Type B pancreatic cell (in vitro differentiated cells): ENCODE measurements at regions not wholly inside any gene's neighbourhood (a gene's known extent, or its start where the extent isn't known, plus 50 kb on each side); places are given as distances from the start of the nearest gene placed in this dataset.

Experiments used
- DNase-seq: peaks from one replicate; pipeline ENCODE4 v3.0.0; 2021; ENCODE audit warnings: mixed read lengths; ENCODE audit not compliant: unreplicated experiment; ENCODE audit errors: extremely low spot score
- H3K27ac Mint-ChIP-seq: 2 replicates; pipeline ENCODE4 v1.8.0; 2021; ENCODE audit warnings: mild to moderate bottlenecking, mixed read lengths
- H3K27me3 Mint-ChIP-seq: 2 replicates; pipeline ENCODE4 v1.8.0; 2021; ENCODE audit warnings: mixed read lengths
- H3K36me3 Mint-ChIP-seq: 2 replicates; pipeline ENCODE4 v1.8.0; 2021; ENCODE audit warnings: mixed read lengths
- H3K4me1 Mint-ChIP-seq: one replicate; pipeline ENCODE4 v1.8.0; 2021; ENCODE audit warnings: mixed read lengths; ENCODE audit not compliant: unreplicated experiment
- H3K4me3 Mint-ChIP-seq: 2 replicates; pipeline ENCODE4 v1.8.0; 2021; ENCODE audit warnings: mild to moderate bottlenecking, mixed read lengths
- H3K9me3 Mint-ChIP-seq: 2 replicates; pipeline ENCODE4 v1.8.0; 2021; ENCODE audit warnings: mixed read lengths
- TF ChIP-seq, protein P1 (sequence below): fragments of 200-600 bp; sonication (generic); conservative IDR thresholded peaks from 2 replicates; pipeline ENCODE4 v1.5.0; 2021; ENCODE audit warnings: antibody characterized with exemption, mild to moderate bottlenecking

DNA sequence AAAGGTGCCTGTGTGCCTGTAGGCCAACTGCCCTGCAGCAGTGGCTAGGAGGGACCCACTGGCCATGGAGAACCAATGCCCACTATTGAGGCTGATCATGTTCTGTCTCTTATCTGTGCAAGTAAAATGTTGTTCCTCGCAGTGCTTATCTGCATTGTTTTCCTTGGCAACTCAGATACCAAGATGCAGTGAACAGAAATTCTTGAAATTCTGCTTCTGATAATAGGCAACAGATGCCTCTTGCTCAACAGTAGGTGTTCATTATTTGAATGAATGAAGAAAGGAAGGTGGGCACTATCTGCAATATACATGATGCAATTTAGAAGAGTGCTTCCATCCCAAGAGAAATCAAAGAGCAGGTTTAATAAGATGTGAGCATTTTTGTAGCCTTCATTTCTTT, 232.2 kb downstream of the NUAK1 start:
- Mint-ChIP-seq H3K36me3 (no peaks in the 10 kb centered on the region), H3K27ac (no peak overlapping the region), H3K4me1 (no peaks in the 10 kb centered on the region), H3K27me3 (peaks cover 11% of the 10 kb centered on the region), H3K4me3 (no peak overlapping the region), H3K9me3 (no peaks in the 10 kb centered on the region)
- no peak for DNase-seq
- TF ChIP-seq, protein P1, sequence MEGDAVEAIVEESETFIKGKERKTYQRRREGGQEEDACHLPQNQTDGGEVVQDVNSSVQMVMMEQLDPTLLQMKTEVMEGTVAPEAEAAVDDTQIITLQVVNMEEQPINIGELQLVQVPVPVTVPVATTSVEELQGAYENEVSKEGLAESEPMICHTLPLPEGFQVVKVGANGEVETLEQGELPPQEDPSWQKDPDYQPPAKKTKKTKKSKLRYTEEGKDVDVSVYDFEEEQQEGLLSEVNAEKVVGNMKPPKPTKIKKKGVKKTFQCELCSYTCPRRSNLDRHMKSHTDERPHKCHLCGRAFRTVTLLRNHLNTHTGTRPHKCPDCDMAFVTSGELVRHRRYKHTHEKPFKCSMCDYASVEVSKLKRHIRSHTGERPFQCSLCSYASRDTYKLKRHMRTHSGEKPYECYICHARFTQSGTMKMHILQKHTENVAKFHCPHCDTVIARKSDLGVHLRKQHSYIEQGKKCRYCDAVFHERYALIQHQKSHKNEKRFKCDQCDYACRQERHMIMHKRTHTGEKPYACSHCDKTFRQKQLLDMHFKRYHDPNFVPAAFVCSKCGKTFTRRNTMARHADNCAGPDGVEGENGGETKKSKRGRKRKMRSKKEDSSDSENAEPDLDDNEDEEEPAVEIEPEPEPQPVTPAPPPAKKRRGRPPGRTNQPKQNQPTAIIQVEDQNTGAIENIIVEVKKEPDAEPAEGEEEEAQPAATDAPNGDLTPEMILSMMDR = no peak

DNA sequence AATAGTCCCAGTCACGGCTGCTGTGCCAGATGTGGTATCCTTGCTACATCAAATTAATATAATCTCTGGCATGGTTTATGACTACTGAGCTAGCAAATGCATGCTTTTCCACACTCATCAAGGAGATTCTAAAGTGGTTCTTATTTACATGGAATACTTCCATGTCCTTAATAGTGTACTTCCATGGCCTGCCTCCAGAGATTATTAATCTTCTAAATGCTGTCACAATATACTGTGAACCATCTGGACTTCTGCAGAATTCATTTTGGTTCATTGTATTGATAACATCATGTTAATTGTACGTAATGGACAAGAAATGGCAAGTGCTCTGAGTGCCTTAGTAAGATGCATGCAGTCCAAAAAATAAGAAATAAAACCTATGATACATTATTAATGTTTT, 230.8 kb downstream of the NUAK1 start:
- DNase-seq = no peak
- TF ChIP-seq, protein P1 = no peak
- Mint-ChIP-seq H3K36me3 (no peaks in the 10 kb centered on the region), H3K27me3 (peaks cover 11% of the 10 kb centered on the region), H3K4me1 (no peaks in the 10 kb centered on the region), H3K4me3 (no peak overlapping the region), H3K9me3 (no peaks in the 10 kb centered on the region), H3K27ac (no peak overlapping the region)

DNA sequence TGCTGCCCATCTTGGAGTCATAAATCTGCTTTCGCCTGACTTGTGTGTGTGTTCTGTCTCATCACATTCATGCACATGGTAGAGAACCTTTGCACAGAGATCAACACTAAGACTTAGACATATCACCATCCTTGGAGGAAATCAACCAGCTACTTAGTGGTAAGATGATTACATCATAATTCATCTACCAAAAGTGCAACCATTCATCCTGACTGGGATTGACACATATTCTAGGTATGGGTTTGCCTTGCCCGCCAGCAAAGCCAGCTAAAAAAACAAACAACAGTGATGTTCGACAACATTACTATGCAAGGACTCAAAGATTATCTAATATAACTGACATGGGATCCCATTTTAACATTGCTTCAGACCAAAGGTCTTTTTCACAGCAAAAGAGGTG, 228.7 kb downstream of the NUAK1 start:
- H3K4me3 Mint-ChIP-seq = no peak overlapping the region
- no peak for DNase-seq
- TF ChIP-seq, protein P1 = no peak
- H3K4me1 Mint-ChIP-seq = no peaks in the 10 kb centered on the region
- H3K36me3 Mint-ChIP-seq = no peaks in the 10 kb centered on the region
- H3K27me3 Mint-ChIP-seq = peaks cover 6% of the 10 kb centered on the region
- no peaks in the 10 kb centered on the region for H3K9me3 Mint-ChIP-seq
- no peak overlapping the region for H3K27ac Mint-ChIP-seq

DNA sequence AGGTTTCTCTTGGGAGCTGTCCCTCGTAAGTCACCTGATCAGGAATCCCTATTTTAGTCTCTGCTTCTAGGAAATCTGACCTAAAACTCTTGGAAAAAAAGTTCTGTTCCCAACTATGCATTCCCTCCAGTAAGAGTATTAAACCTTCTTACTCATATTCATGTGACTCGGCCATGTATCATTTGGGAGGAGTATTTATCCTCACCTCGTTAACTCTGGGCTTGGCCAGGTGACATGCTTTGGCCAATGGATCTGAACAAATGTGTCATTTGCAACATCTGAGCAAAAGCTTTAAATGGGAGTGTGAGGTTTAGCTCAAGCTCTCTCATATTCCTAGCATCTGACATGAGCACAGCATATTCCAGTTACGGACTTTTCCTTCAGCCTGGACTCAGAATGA, 226.8 kb downstream of the NUAK1 start:
- H3K36me3 Mint-ChIP-seq = no peaks in the 10 kb centered on the region

DNA sequence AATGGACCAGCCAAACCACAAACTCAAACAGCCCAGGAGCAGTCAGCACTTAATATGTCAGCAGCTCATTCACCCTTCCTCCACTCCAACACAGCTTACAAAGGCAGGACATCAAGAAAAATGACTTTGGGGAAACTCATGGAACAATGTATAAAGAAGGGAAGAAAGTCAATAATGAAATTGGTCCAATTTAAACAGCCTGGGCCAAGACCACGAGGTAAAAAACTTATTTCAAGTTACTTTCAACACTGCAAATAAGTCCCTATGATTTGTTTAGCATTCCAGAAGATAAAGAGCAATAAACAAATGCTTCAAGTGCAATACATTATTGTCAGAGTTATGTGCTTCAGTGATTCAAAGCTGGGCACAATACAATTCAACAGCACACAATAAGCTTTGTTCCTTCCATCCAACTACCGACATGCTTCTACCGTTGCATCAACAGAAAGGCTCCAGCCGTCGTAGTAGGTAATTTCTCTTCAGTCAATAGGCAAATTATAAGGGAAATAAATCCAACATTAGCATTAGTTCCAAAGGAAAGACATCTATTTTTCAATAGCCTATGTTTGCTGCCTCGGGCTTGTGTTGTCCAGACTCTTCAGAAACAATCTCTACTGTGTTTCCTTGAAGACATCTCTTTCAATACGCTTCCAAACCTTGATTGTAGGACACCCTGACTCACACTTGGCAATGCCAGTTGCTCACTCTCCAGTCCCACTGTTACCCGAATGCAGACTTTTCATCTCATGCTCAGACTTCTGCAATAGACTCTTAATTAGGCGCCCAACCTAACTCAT, 225.7 kb downstream of the NUAK1 start:
- H3K27me3 Mint-ChIP-seq = no peaks in the 10 kb centered on the region
- H3K4me1 Mint-ChIP-seq = no peaks in the 10 kb centered on the region
- no peak for DNase-seq
- no peaks in the 10 kb centered on the region for H3K9me3 Mint-ChIP-seq
- no peaks in the 10 kb centered on the region for H3K36me3 Mint-ChIP-seq
- TF ChIP-seq, protein P1 = no peak
- H3K27ac Mint-ChIP-seq = no peak overlapping the region
- no peak overlapping the region for H3K4me3 Mint-ChIP-seq

More for the DNA sequence above, 226.8 kb downstream of the NUAK1 start:
- Mint-ChIP-seq H3K4me1 (no peaks in the 10 kb centered on the region), H3K27ac (no peak overlapping the region), H3K27me3 (no peaks in the 10 kb centered on the region), H3K9me3 (no peaks in the 10 kb centered on the region), H3K4me3 (no peak overlapping the region)
- TF ChIP-seq, protein P1 = no peak
- DNase-seq = no peak
